Neural progenitor cell (in vitro differentiated cells): ENCODE measurements at regions not wholly inside any gene's neighbourhood (a gene's known extent, or its start where the extent isn't known, plus 50 kb on each side); places are given as distances from the start of the nearest gene placed in this dataset.

Experiments used
- CTCF ChIP-seq: fragments of 200-600 bp; sonication (generic); IDR thresholded peaks from 2 replicates; pipeline ENCODE4 v1.5.1; 2017; ENCODE audit warnings: antibody characterized with exemption, mild to moderate bottlenecking
- EZH2 ChIP-seq: fragments of 200-600 bp; sonication (generic); IDR thresholded peaks from 2 replicates; pipeline ENCODE4 v1.6.1; 2017; ENCODE audit warnings: antibody characterized with exemption, mild to moderate bottlenecking, moderate library complexity
- EZH2phosphoT487 ChIP-seq: fragments of 200-600 bp; sonication (generic); IDR thresholded peaks from 2 replicates; pipeline ENCODE4 v1.6.1; 2017; ENCODE audit warnings: antibody characterized with exemption

- TF ChIP-seq CTCF (no peak), EZH2 (no peak), EZH2phosphoT487 (no peak)
These were observed 65.8 kb upstream of the RAB4A start for GRCh38 chr1:229204921-229205777.
